Retinal pigment epithelial cell (primary cell): ENCODE measurements at regions not wholly inside any gene's neighbourhood (a gene's known extent, or its start where the extent isn't known, plus 50 kb on each side); places are given as distances from the start of the nearest gene placed in this dataset.
A peak's percentile ranks its signal among the peaks of the same experiment; 100 is the strongest.

Source experiments
- DNase-seq: peaks from one replicate; pipeline ENCODE4 v3.0.0-alpha.2; 2010; ENCODE audit warnings: low read depth
- H3K4me3 ChIP-seq: 2 replicates; pipeline ENCODE4 v1.5.1; 2011; ENCODE audit warnings: mild to moderate bottlenecking, low read length, control low read depth, moderate library complexity
- CTCF ChIP-seq: conservative IDR thresholded peaks from 2 replicates; pipeline ENCODE4 v1.5.1; 2011; ENCODE audit warnings: low read depth, low read length, control low read depth, inconsistent platforms

- DNase-seq = peak; percentile 4
- TF ChIP-seq CTCF = no peak
- no peak overlapping the region for H3K4me3 ChIP-seq
Observed at GRCh38 chr7:121666306-121666705, 206.7 kb upstream of the PTPRZ1 start.

GRCh38 chr7:121643320-121643719, 229.6 kb upstream of the PTPRZ1 start:
- no peak for DNase-seq
- no peak for TF ChIP-seq CTCF
- no peak overlapping the region for H3K4me3 ChIP-seq

GRCh38 chr7:121639705-121640104, 233.3 kb upstream of the PTPRZ1 start:
- TF ChIP-seq CTCF = no peak
- H3K4me3 ChIP-seq = no peak overlapping the region
- DNase-seq = no peak

- H3K4me3 ChIP-seq = no peak overlapping the region
- DNase-seq = no peak
- TF ChIP-seq CTCF = no peak
Observed at GRCh38 chr7:121638286-121638685, 234.7 kb upstream of the PTPRZ1 start.

- no peak overlapping the region for H3K4me3 ChIP-seq
- no peak for DNase-seq
- TF ChIP-seq CTCF = no peak
Observed at GRCh38 chr7:121634356-121634755, 238.2 kb upstream of the FAM3C start.

GRCh38 chr7:121633186-121633585, 237.1 kb upstream of the FAM3C start:
- no peak for DNase-seq
- TF ChIP-seq CTCF = no peak
- no peak overlapping the region for H3K4me3 ChIP-seq

GRCh38 chr7:121624958-121625357, 228.8 kb upstream of the FAM3C start:
- no peak overlapping the region for H3K4me3 ChIP-seq
- DNase-seq = peak; percentile 4
- no peak for TF ChIP-seq CTCF
